ENCODE measurements at regions not wholly inside any gene's neighbourhood (a gene's known extent, or its start where the extent isn't known, plus 50 kb on each side); places are given as distances from the start of the nearest gene placed in this dataset.
A peak's percentile ranks its signal among the peaks of the same experiment; 100 is the strongest.
"Not testable (repeated sequence)": the region's sequence is repeated elsewhere in the genome, so short reads cannot be mapped to it uniquely, and the experiment has no call there.

- no peak for DNase-seq
Measured at GRCh38 chr5:21594566-21594965, 1258.6 kb downstream of the CDH12 start.

DNA sequence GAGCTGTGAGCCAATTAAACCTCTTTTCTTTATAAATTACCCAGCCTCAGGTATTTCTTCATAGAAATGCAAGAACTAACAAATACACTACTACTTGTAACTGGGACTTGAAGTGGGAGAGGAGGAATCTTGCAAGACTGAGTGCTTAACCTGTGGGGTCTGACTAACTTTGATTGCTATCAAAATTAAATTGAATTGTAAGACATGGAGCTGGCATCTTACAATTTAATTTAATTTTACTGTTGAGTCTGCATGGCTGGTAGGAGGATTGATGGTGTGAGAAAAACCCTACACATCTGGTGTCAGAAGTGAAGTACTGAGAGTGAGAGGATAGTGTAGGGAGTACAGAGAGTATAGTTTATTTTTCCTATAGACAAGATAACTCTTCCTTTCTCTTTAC, 1259.9 kb downstream of the CDH12 start:
- DNase-seq: no peak

- DNase-seq: no peak
Measured at GRCh38 chr5:21581508-21581907, 1271.6 kb downstream of the CDH12 start.

GRCh38 chr5:21574961-21575360, 1278.2 kb downstream of the CDH12 start:
- DNase-seq: no peak

GRCh38 chr5:21574438-21574837, 1278.7 kb downstream of the CDH12 start:
- DNase-seq: no peak

DNA sequence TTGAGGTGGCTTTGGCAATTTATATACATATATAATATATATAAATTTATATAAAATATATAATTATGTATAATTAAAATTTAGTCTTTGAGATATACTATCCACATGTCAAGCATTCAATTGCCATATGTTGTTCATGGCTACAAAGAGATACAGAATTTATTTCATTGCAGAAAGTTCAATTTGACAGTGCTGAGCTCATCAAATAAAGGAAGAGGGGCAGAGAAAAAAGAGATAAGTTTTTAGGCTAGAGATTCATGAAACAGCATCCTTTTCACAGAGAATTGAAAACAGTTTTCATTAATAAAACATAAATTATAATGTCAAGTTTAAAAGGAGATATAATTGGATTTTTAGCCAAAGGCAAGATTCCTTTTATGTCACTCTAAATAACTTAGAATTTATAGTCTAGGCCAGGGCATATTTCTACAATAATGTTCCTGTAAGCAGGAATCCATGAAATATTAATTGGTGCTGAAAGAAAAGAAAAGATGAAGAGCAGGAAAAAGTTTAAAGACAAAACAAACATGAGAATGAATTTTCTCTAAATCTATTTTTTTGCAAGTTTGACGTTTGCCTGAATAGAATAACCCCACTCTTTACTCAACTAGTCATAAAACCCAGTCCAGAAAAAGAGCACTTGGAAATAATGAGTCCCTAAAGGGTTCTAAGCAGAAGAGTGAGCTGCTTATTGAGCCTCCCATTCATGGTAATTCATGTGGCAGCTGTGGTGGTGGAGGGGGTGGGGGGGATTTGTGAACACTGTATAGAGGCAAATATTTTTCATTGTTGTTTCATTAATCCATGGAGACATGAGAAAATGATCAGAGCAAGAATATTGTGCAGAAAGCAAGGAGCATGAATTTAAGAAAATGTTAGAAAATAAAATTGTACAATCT, 1279.5 kb downstream of the CDH12 start:
- DNase-seq: peak in 1 of 2 experiments; percentile 36

GRCh38 chr5:21571196-21571595, 1281.9 kb downstream of the CDH12 start:
- DNase-seq: not testable (repeated sequence)

DNA sequence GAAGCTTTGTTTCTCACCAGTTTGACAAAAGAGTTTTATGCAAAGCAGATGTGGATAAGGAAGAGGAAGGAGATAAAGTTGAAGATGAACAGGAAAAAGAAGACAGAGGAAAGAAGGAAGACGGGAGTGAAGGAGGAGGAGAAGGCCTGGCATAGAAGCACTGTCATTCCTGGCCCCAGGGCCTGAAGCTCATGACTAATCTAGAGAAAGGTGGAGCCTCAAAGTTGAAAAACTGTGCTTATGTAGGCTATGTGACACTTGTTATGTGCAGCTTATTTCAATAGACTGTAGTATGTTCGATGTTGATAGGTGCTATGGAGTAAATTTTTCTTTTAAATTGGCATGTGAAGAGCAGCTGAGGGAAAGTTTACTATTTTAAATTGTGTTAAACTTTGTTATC, 1294.0 kb downstream of the CDH12 start:
- not testable (repeated sequence) for DNase-seq

DNA sequence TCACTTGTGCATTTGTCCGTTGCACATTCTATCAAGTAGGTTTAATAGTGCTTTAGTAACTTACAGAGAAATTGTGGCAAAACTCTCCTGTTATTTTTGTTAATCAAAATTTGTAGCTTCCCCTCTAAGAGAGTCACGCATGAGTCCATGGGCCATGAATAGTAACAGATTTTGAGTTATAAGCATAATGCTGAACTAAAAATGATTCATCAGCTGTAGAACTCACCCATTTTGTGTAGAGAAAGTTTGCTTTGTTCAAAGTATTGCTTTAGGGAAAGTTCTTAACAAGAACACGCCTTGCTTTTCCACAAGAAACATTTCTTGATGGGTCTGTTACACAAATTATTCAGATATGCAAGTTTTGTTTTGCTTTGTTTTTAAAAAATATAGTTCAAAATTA, 1300.9 kb downstream of the CDH12 start:
- DNase-seq: not testable (repeated sequence)

- not testable (repeated sequence) for DNase-seq
Measured at GRCh38 chr5:21550916-21551315, 1302.2 kb downstream of the CDH12 start.

GRCh38 chr5:21547656-21548055, 1305.5 kb downstream of the CDH12 start:
- peak; percentile 13 to 49 for DNase-seq

- not testable (repeated sequence) for DNase-seq
Measured at GRCh38 chr5:21535114-21535513, 1318.0 kb downstream of the CDH12 start.

GRCh38 chr5:21521157-21521556, 1332.0 kb downstream of the CDH12 start:
- not testable (repeated sequence) for DNase-seq

DNA sequence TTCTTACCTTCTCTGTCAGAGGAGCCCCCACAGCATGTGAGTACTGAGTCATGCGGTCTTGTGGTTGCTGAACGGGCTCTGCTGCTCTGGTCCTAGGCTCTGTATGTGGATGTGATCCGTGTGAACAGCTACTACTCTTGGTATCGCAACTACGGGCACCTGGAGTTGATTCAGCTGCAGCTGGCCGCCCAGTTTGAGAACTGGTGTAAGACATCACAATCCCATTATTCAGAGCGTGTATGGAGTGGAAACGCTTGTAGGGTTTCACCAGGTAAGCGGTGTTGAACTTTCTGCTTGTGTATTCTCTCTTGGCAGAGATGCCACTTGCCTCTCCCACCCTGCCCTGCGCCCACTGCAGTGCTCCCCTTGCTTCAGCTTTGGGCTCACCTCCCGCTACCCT, 1356.2 kb downstream of the CDH12 start:
- not testable (repeated sequence) for DNase-seq

- not testable (repeated sequence) for DNase-seq
Measured at GRCh38 chr5:21496056-21496455, 1357.1 kb downstream of the CDH12 start.

DNA sequence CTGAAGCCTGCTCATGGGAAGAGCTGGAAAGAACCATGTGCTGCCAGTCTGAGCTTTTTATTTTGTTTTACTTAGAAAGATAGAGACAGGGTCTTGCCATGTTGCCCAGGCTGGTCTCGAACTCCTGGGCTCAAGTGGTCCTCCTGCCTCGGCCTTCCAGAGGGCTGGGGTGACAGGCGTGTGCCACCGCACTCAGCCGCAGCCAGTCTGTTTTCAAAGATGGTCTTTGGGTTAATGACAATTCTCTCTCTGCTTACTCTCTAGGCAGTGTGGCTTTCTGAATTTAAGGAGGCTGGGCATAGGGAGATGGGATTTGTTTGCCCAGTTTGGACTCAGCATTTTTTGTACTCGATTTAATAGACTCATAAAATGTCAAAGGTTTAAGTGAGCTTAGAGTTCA, 1357.9 kb downstream of the CDH12 start:
- DNase-seq: not testable (repeated sequence)

DNA sequence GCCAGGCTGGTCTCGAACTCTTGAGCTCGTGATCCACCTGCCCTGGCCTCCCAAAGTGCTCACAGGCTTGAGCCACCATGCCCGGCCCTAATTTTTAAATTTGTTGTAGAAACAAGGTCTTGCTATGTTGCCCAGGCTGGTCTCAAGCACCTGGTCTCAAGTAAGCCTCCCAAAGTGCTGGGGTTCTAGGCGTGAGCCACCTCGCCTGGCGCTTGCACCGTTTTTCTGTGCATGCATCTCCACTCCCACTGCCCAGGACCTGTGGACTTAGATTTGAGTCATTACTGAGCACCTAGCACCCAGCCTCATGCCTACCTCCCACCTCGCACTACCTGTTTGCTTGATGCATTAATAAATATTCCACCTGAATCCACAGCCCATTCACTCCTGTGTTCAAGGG, 1359.1 kb downstream of the CDH12 start:
- not testable (repeated sequence) for DNase-seq

DNA sequence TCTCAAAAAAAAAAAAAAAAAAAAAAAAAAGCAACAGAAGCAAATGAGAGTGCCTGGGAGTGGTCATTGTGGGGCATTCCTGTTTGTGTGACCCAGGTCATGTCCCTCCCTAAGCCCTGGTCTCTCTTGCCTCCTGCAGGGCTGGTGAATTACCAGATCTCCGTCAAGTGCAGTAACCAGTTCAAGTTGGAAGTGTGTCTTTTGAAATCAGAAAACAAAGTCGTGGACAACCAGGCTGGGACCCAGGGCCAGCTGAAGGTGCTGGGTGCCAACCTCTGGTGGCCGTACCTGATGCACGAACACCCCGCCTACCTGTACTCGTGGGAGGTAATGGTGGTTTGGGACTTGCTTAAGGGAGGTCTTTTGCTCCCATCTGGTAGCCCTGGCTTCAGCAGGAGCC, 1362.0 kb downstream of the CDH12 start:
- not testable (repeated sequence) for DNase-seq

GRCh38 chr5:21488828-21489227, 1364.3 kb downstream of the CDH12 start:
- DNase-seq: not testable (repeated sequence)

DNA sequence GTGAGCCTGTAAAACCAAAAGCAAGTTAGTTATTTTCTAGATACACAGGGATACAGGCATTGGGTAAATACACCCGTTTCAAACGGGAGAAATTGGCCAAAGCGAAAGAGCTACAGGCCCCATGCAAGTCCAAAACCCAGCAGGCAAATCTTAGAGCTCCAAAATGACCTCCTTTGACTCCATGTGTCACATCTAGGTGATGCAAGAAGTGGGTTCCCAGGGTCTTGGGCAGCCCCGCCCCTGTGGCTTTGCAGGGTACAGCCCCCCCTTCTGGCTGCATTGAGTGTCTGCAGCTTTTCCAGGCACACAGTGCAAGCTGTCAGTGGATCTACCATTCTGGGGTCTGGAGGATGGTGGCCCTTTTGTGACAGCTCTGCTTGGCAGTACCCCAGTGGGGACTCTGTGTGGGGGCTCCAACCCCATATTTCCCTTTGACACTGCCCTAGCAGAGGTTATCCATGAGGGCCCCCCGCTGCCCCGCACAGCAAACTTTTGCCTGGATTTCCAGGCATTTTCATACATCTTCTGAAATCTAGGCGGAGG, 1367.6 kb downstream of the CDH12 start:
- not testable (repeated sequence) for DNase-seq

DNA sequence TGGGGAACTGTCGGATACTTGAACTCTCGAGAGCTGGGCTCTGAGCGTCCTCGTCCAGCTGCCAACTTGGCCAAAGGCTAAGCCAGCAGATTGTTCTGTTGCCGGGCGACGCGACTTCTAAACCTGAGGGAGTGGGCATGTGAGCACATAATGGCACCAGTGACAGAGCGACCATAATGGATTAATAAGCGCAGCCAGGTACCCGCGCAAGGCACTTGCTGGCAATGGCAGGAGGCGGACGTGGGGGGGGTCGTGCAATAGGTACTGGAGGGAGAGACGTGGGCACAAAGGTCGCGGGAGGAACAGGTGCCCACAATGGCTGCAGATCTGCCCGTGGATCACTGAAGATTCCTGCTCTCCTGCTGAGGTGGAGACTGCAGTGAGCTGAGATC, 1368.7 kb downstream of the CDH12 start:
- DNase-seq: not testable (repeated sequence)

GRCh38 chr5:21483790-21484497, 1369.2 kb downstream of the CDH12 start:
- DNase-seq: not testable (repeated sequence)

GRCh38 chr5:21482983-21483650, 1370.0 kb downstream of the CDH12 start:
- not testable (repeated sequence) for DNase-seq
